Heart right ventricle (tissue), 16 donors: ENCODE measurements at regions not wholly inside any gene's neighbourhood (a gene's known extent, or its start where the extent isn't known, plus 50 kb on each side); places are given as distances from the start of the nearest gene placed in this dataset.

Experiments used
- ATAC-seq, 8 donors: fragments of 200-7000 bp; cut with Tn5 transposase; one replicate each; pipeline ENCODE4 v1.9.1; 2020; ENCODE audit warnings: mild to moderate bottlenecking in 8 of 8, moderate library complexity in 8 of 8, moderate number of reproducible peaks in 1 of 8
- DNase-seq, 2 donors: peaks; one replicate each; pipeline ENCODE4 v3.0.0-alpha.2; 2020
- H3K27ac ChIP-seq, 10 donors: fragments of 200-600 bp; sonication (generic) in 2 of 10; one replicate each; pipeline versions ENCODE4 v1.5.0 to v1.8.0; 2020 to 2022; ENCODE audit warnings: mild to moderate bottlenecking in 3 of 10
- H3K27me3 ChIP-seq, 7 donors: fragments of 200-600 bp; one replicate each; pipeline ENCODE4 v1.8.0; 2021 to 2022; ENCODE audit warnings: mild to moderate bottlenecking in 2 of 7
- H3K36me3 ChIP-seq, 9 donors: fragments of 200-600 bp; sonication (generic) in 1 of 9; one replicate each; pipeline versions ENCODE4 v1.5.0 to v1.8.0; 2020 to 2022; ENCODE audit warnings: mild to moderate bottlenecking in 2 of 9
- H3K4me1 ChIP-seq, 9 donors: fragments of 200-600 bp; sonication (generic) in 1 of 9; one replicate each; pipeline versions ENCODE4 v1.5.0 to v1.8.0; 2020 to 2022; ENCODE audit warnings: mild to moderate bottlenecking in 4 of 9
- H3K4me3 ChIP-seq, 10 donors: fragments of 200-600 bp; sonication (generic) in 2 of 10; one replicate each; pipeline versions ENCODE4 v1.5.0 to v1.8.0; 2020 to 2022; ENCODE audit warnings: mild to moderate bottlenecking in 7 of 10, moderate library complexity in 2 of 10
- H3K9me3 ChIP-seq, 11 donors: fragments of 200-600 bp in 10 of 11; sonication (generic) in 2 of 11; one replicate each; pipeline versions ENCODE4 v1.5.0 to v1.8.0; 2013 to 2022; ENCODE audit warnings: mild to moderate bottlenecking in 2 of 11, control low read depth in 1 of 11, moderate library complexity in 1 of 11
- WGBS, 2 donors: extraction: QIAGEN DNeasy Blood & Tissue Kit; methylation state at CpG; one replicate each; pipeline ENCODE4 v1.1.7; 2013; ENCODE audit warnings: inconsistent platforms in 1 of 2; 5-methylcytosine and 5-hydroxymethylcytosine counted together
- intact Hi-C, 10 donors: fragments of 100-400 bp; cut with DNase I; formaldehyde crosslinking; loops; one replicate each; pipeline versions ENCODE4 v1.11.1 to v1.14.2; 2022
- TF ChIP-seq, protein P1 (sequence below), 9 donors: fragments of 200-600 bp; sonication (generic) in 2 of 9; IDR thresholded peaks; one replicate each; pipeline versions ENCODE4 v1.5.0 to v1.8.0; 2021 to 2022; ENCODE audit warnings: antibody characterized with exemption in 9 of 9, mild to moderate bottlenecking in 5 of 9, moderate library complexity in 1 of 9
- donor health status: Arrhythmogenic right ventricular cardiomyopathy.
- donor health status: ischemic (EF 13 %, LVEDD 7.1; RV severe dilation, severe dysfunction).
- donor health status: healthy with polysubstance abuse.
- donor health status: DM: no; HTN: yes; CAD: no.
- donor health status: DM: no; HTN: no; CAD: no.
- donor health status: ischemic (EF 25% LVEDD 6.9; RV normal size, moderate dysfunction).
- donor health status: ischemic (EF 25% LVEDD 5.7; RV mildly dilated, moderate dysfunction).
- donor health status: healthy.
- donor health status: DM: yes; HTN: yes; CAD: no.
- donor health status: Ischemic cardiomyopathy.
- donor health status: ischemic (EF 35%, LVEDD 5.7; RV mildly dilated, moderate dysfunction).
- donor health status: nonischemic (EF 11% LVEDD 7.7; RV severe dilation, severe dysfunction).
- donor health status: DM: yes; HTN: yes; CAD: no.
- donor health status: PGD.
- donor health status: ischemic (EF 29% LVEDD 5.4; RV normal size, mild dysfunction).
- donor health status: nonischemic (EF 23%, LVEDD 6.1; RV moderate dilation, normal function).

DNA sequence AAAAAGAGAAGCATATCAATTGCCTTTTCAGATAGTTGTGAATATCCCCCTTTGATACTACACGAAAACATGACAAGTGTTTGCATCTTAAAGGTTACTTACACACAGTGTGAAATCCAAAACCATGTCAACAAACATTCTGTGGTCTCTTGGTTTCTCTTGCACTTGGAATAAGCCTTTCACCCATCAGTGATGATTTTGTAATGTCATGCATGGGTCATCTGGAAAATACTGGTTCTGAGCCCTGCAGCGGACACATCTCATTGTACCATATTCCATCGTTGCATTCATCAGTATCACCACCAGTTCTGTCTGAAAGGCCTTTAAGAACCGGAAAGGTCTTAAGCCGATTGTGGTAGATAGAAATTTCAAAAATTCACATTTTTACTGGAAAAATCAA is 65.4 kb upstream of the SOX1 start:
- Histone ChIP-seq H3K9me3 (peaks cover 0 to 18% (median 0%) of the 10 kb centered on the region in 11 donors), H3K36me3 (no peaks in the 10 kb centered on the region), H3K27me3 (peaks cover 0 to 53% (median 19%) of the 10 kb centered on the region in 7 donors), H3K4me1 (no peaks in the 10 kb centered on the region), H3K4me3 (no peak overlapping the region), H3K27ac (no peak overlapping the region)
- intact Hi-C loops, result no loop called here
- ATAC-seq, result no peak
- 82 to 87% methylated on average over 5 of the region's 5 CpGs for WGBS, 2 donors
- TF ChIP-seq, protein P1, sequence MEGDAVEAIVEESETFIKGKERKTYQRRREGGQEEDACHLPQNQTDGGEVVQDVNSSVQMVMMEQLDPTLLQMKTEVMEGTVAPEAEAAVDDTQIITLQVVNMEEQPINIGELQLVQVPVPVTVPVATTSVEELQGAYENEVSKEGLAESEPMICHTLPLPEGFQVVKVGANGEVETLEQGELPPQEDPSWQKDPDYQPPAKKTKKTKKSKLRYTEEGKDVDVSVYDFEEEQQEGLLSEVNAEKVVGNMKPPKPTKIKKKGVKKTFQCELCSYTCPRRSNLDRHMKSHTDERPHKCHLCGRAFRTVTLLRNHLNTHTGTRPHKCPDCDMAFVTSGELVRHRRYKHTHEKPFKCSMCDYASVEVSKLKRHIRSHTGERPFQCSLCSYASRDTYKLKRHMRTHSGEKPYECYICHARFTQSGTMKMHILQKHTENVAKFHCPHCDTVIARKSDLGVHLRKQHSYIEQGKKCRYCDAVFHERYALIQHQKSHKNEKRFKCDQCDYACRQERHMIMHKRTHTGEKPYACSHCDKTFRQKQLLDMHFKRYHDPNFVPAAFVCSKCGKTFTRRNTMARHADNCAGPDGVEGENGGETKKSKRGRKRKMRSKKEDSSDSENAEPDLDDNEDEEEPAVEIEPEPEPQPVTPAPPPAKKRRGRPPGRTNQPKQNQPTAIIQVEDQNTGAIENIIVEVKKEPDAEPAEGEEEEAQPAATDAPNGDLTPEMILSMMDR (IDR thresholded peaks at IDR 0.05), result no peak
- no peak for DNase-seq

DNA sequence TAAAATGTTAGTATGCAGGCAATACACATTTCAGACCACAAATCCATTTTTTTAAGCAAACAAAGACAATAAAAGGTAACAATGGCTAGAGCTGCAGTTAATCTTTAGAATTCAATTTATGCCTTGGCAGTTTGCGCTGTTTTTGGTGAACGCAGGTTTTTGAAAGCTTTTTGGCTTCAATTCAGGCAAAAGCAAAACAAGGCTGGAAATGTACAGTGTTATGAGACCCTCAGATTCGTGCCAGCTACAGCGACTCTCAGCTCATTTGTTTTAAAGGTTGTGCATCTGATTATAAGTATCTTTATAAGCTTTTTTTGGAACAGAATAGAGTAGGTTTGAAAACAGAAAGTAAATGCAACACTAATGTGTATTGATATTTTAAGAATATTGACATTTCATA is 63.6 kb upstream of the SOX1 start:
- no peak overlapping the region for H3K27ac ChIP-seq
- H3K36me3 ChIP-seq, result no peaks in the 10 kb centered on the region
- WGBS, 2 donors, result 81 to 88% methylated on average over 4 of the region's 4 CpGs
- peaks cover 0 to 38% (median 10%) of the 10 kb centered on the region in 7 donors for H3K27me3 ChIP-seq
- no peak for ATAC-seq
- no peak overlapping the region for H3K4me3 ChIP-seq
- TF ChIP-seq, protein P1 (IDR thresholded peaks at IDR 0.05), result no peak
- H3K4me1 ChIP-seq, result no peaks in the 10 kb centered on the region
- intact Hi-C loops, result no loop called here
- no peak for DNase-seq
- H3K9me3 ChIP-seq, result peaks cover 0 to 18% (median 0%) of the 10 kb centered on the region in 11 donors

DNA sequence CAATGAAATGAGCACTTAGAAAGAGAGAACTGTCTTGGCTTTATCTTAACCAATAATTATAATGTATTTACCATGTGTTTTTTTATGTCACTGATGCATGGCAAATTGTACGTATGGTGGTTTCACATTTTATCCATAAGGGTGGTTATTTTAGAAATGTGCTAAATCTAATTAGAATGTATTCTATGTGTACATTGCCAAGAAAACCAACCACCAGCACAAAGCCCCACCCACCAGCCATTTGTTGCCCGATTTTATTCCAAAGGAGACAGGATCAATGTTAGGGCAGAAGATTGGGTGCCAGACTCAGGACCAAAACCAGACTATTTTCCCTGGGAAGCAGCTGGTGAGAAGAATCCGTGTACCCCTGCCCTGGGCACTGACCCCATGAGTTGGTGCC is 63.0 kb upstream of the SOX1 start:
- Histone ChIP-seq H3K4me3 (no peak overlapping the region), H3K36me3 (no peaks in the 10 kb centered on the region), H3K27ac (no peak overlapping the region), H3K9me3 (peaks cover 0 to 18% (median 0%) of the 10 kb centered on the region in 11 donors), H3K27me3 (peaks cover 0 to 33% (median 10%) of the 10 kb centered on the region in 7 donors), H3K4me1 (no peaks in the 10 kb centered on the region)
- 70 to 83% methylated on average over 3 of the region's 3 CpGs for WGBS, 2 donors
- intact Hi-C loops, result no loop called here
- ATAC-seq (no peak), DNase-seq (no peak)
- TF ChIP-seq, protein P1 (IDR thresholded peaks at IDR 0.05), result no peak

DNA sequence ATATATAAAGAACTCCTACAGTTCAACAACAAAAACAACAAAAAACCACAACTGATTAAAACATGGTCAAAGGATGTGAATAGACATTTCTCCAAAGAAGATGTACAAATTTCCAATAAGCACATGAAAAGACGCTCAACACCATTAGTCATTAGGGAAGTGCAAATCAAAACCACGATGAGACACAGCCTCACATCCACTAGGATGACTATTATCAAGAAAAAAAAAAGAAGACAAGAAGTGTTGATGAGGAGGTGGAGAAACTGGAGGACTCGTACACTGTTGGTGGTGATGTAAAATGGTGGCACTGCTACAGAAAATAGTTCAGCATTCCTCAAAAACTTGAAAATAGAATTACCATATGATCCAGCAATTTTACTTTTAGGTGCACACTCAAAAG is 61.0 kb upstream of the SOX1 start:
- no peaks in the 10 kb centered on the region for H3K36me3 ChIP-seq
- TF ChIP-seq, protein P1 (IDR thresholded peaks at IDR 0.05), result no peak
- H3K9me3 ChIP-seq, result peaks cover 0 to 18% (median 0%) of the 10 kb centered on the region in 11 donors
- H3K4me3 ChIP-seq, result no peak overlapping the region
- no peak overlapping the region for H3K27ac ChIP-seq
- DNase-seq (no peak), ATAC-seq (no peak)
- WGBS, 2 donors, result 78 to 82% methylated on average over 3 of the region's 3 CpGs
- intact Hi-C loops, result no loop called here
- peaks cover 0 to 19% (median 11%) of the 10 kb centered on the region in 7 donors for H3K27me3 ChIP-seq
- H3K4me1 ChIP-seq, result no peaks in the 10 kb centered on the region
